Keratinocyte (primary cell): ENCODE measurements at regions not wholly inside any gene's neighbourhood (a gene's known extent, or its start where the extent isn't known, plus 50 kb on each side); places are given as distances from the start of the nearest gene placed in this dataset.

Experiments used
- DNase-seq: peaks from one replicate; pipeline ENCODE4 v3.0.0-alpha.2; 2011; ENCODE audit warnings: low read depth, missing footprints, low spot score
- FAIRE-seq: peaks from 2 replicates; lab custom pipeline; 2011; peaks lifted over from hg19 to GRCh38; lab: Jason Lieb, UNC
- H2AFZ ChIP-seq: 2 replicates; pipeline ENCODE4 v1.6.0; 2012; ENCODE audit warnings: low read length, control low read depth, inconsistent platforms; ENCODE audit not compliant: control insufficient read depth
- H3K27ac ChIP-seq: 2 replicates; pipeline ENCODE4 v1.5.1; 2011; ENCODE audit warnings: low read length; ENCODE audit not compliant: control insufficient read depth, insufficient read depth
- H3K27me3 ChIP-seq: 3 replicates; pipeline ENCODE4 v1.6.0; 2011; ENCODE audit warnings: low read length; ENCODE audit not compliant: control insufficient read depth, insufficient read depth; ENCODE audit errors: extremely low read depth
- H3K36me3 ChIP-seq, 2 experiments: 2 replicates in 1 of 2; 3 replicates in 1 of 2; pipeline ENCODE4 v1.5.1; 2011; ENCODE audit warnings: low read length in 2 of 2, mild to moderate bottlenecking in 1 of 2; ENCODE audit not compliant: control insufficient read depth in 2 of 2, insufficient read depth in 2 of 2; ENCODE audit errors: extremely low read depth in 1 of 2
- H3K4me1 ChIP-seq: 3 replicates; pipeline ENCODE4 v1.5.1; 2011; ENCODE audit warnings: low read length; ENCODE audit not compliant: control insufficient read depth, insufficient read depth; ENCODE audit errors: extremely low read depth
- H3K4me2 ChIP-seq: 3 replicates; pipeline ENCODE4 v1.6.0; 2011; ENCODE audit warnings: low read depth, low read length; ENCODE audit not compliant: control insufficient read depth, insufficient read depth; ENCODE audit errors: extremely low read depth
- H3K4me3 ChIP-seq, 3 experiments: fragments of 200-600 bp in 1 of 3; sonication (generic) in 1 of 3; 2 replicates in 2 of 3; 3 replicates in 1 of 3; pipeline ENCODE4 v1.5.1; 2011 to 2016; ENCODE audit warnings: low read length in 3 of 3, mild to moderate bottlenecking in 3 of 3, control low read depth in 2 of 3, inconsistent platforms in 1 of 3, low read depth in 1 of 3, mixed read lengths in 1 of 3, mixed run types in 1 of 3, moderate library complexity in 1 of 3; ENCODE audit not compliant: control insufficient read depth in 2 of 3, insufficient read depth in 2 of 3; ENCODE audit errors: extremely low read depth in 1 of 3
- H3K79me2 ChIP-seq: 2 replicates; pipeline ENCODE4 v1.6.0; 2012; ENCODE audit warnings: low read length; ENCODE audit not compliant: control insufficient read depth, insufficient read depth
- H3K9ac ChIP-seq: 3 replicates; pipeline ENCODE4 v1.6.0; 2011; ENCODE audit warnings: low read length; ENCODE audit not compliant: control insufficient read depth, insufficient read depth; ENCODE audit errors: extremely low read depth
- H3K9me1 ChIP-seq: 3 replicates; pipeline ENCODE4 v1.6.0; 2011; ENCODE audit warnings: low read length; ENCODE audit not compliant: control insufficient read depth, insufficient read depth; ENCODE audit errors: extremely low read depth
- H3K9me3 ChIP-seq: 2 replicates; pipeline ENCODE4 v1.5.1; 2012; ENCODE audit warnings: low read depth, low read length; ENCODE audit not compliant: control insufficient read depth
- H4K20me1 ChIP-seq: 3 replicates; pipeline ENCODE4 v1.6.0; 2011; ENCODE audit warnings: low read length; ENCODE audit not compliant: control insufficient read depth, insufficient read depth; ENCODE audit errors: extremely low read depth
- EZH2 ChIP-seq: IDR thresholded peaks from one replicate; pipeline ENCODE4 v1.6.1; 2012; ENCODE audit warnings: inconsistent platforms, mild to moderate bottlenecking, low read length, moderate library complexity
- dilution Hi-C: fragments of 300-500 bp; cut with MboI; formaldehyde crosslinking; loops from one replicate; pipeline ENCODE4 v1.7.0; 2020; ENCODE audit warnings: low sequenced_read_pairs; ENCODE audit not compliant: extremely low pct_ligation_motif_present
- TF ChIP-seq, protein P1 (sequence below), 3 experiments: IDR thresholded peaks in 1 of 3; conservative IDR thresholded peaks in 1 of 3; optimal IDR thresholded peaks in 1 of 3; 2 replicates in 2 of 3; 3 replicates in 1 of 3; pipeline versions ENCODE3 to v1.5.1; 2011; ENCODE audit warnings: low read length in 3 of 3, mild to moderate bottlenecking in 3 of 3, moderate library complexity in 2 of 3, control low read depth in 1 of 3, inconsistent platforms in 1 of 3; ENCODE audit not compliant: insufficient read depth in 2 of 3; ENCODE audit errors: extremely low read depth in 1 of 3

DNA sequence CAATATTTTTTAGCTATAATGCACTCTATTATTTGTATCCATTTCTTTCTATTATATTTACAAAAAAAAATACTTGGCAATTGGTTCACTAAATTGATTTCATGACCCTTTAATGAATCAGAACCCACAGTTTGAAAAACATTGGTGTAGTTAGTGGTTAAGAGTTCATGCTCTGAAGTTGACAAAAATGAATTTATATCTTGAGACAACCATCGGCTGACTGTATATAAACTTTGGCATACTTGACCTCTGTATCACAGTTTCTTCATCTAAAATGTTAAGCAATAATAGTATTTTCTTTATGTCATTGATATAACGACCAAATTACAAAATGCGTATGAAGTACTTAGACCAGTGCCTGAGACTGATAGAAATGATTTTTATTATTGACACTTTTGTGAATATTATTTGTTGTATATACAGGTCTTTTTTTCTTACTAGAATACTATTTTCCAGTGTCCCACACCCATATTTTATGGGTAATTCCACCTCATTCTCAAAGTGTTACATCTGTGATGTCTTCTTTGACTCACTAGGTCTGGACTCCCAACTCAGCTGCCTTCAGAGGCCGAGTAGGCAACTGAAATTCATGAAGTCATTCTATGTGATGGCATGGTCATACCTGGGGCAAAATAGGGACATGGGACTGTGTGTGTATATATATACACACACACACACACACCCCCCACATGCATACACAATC is 459.2 kb downstream of the RFPL4B start:
- no peaks in the 10 kb centered on the region for H4K20me1 ChIP-seq
- no peaks in the 10 kb centered on the region for H3K27me3 ChIP-seq
- no peak overlapping the region for H2AFZ ChIP-seq
- H3K27ac ChIP-seq = no peak overlapping the region
- no peak overlapping the region for H3K9ac ChIP-seq
- H3K9me3 ChIP-seq = no peaks in the 10 kb centered on the region
- DNase-seq (no peak), FAIRE-seq (no peak)
- H3K4me1 ChIP-seq = peaks cover 9% of the 10 kb centered on the region
- no peak overlapping the region for H3K4me2 ChIP-seq
- TF ChIP-seq EZH2 = no peak
- TF ChIP-seq, protein P1, sequence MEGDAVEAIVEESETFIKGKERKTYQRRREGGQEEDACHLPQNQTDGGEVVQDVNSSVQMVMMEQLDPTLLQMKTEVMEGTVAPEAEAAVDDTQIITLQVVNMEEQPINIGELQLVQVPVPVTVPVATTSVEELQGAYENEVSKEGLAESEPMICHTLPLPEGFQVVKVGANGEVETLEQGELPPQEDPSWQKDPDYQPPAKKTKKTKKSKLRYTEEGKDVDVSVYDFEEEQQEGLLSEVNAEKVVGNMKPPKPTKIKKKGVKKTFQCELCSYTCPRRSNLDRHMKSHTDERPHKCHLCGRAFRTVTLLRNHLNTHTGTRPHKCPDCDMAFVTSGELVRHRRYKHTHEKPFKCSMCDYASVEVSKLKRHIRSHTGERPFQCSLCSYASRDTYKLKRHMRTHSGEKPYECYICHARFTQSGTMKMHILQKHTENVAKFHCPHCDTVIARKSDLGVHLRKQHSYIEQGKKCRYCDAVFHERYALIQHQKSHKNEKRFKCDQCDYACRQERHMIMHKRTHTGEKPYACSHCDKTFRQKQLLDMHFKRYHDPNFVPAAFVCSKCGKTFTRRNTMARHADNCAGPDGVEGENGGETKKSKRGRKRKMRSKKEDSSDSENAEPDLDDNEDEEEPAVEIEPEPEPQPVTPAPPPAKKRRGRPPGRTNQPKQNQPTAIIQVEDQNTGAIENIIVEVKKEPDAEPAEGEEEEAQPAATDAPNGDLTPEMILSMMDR (optimal IDR thresholded peaks at IDR 0.05 in 1 of 3, IDR thresholded peaks at IDR 0.05 in 1 of 3, conservative IDR thresholded peaks at IDR 0.05 in 1 of 3; ENCODE audit: extremely low read depth in 1 of 3, insufficient read depth in 2 of 3, low read length in 3 of 3) = no peak
- H3K79me2 ChIP-seq = no peaks in the 10 kb centered on the region
- dilution Hi-C loops = no loop called here
- no peaks in the 10 kb centered on the region for H3K9me1 ChIP-seq
- H3K4me3 ChIP-seq = no peak overlapping the region
- no peaks in the 10 kb centered on the region for H3K36me3 ChIP-seq

DNA sequence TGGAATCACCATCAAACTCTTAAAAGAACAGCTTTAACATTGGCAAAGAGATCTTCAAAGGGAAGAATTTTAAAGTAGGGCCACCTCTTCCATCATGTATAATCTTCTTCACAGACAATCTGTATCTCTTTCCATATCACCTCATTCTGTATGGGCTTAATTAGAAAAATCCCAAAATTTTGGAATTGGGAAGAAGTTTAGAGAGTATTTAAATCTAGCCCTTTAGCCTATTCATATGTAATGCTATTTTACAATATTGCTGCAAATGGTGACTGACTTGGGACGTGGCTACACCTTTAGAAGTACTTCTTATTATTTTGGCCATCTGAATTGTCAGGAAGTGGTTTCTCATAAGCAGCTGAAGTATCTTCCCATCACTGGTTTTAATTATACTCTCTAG is 474.3 kb downstream of the RFPL4B start:
- Histone ChIP-seq H3K9me1 (no peaks in the 10 kb centered on the region), H3K4me2 (no peak overlapping the region), H2AFZ (no peak overlapping the region), H4K20me1 (no peaks in the 10 kb centered on the region), H3K36me3 (no peaks in the 10 kb centered on the region), H3K27me3 (no peaks in the 10 kb centered on the region), H3K9ac (no peak overlapping the region), H3K79me2 (no peaks in the 10 kb centered on the region), H3K4me3 (no peak overlapping the region), H3K9me3 (no peaks in the 10 kb centered on the region), H3K4me1 (no peaks in the 10 kb centered on the region), H3K27ac (no peak overlapping the region)
- DNase-seq (no peak), FAIRE-seq (no peak)
- no peak for TF ChIP-seq EZH2
- TF ChIP-seq, protein P1 (optimal IDR thresholded peaks at IDR 0.05 in 1 of 3, IDR thresholded peaks at IDR 0.05 in 1 of 3, conservative IDR thresholded peaks at IDR 0.05 in 1 of 3; ENCODE audit: extremely low read depth in 1 of 3, insufficient read depth in 2 of 3, low read length in 3 of 3) = no peak
- dilution Hi-C loops = no loop called here
